ENCODE measurements at regions not wholly inside any gene's neighbourhood (a gene's known extent, or its start where the extent isn't known, plus 50 kb on each side); places are given as distances from the start of the nearest gene placed in this dataset.
"Not testable (repeated sequence)": the region's sequence is repeated elsewhere in the genome, so short reads cannot be mapped to it uniquely, and the experiment has no call there.

DNA sequence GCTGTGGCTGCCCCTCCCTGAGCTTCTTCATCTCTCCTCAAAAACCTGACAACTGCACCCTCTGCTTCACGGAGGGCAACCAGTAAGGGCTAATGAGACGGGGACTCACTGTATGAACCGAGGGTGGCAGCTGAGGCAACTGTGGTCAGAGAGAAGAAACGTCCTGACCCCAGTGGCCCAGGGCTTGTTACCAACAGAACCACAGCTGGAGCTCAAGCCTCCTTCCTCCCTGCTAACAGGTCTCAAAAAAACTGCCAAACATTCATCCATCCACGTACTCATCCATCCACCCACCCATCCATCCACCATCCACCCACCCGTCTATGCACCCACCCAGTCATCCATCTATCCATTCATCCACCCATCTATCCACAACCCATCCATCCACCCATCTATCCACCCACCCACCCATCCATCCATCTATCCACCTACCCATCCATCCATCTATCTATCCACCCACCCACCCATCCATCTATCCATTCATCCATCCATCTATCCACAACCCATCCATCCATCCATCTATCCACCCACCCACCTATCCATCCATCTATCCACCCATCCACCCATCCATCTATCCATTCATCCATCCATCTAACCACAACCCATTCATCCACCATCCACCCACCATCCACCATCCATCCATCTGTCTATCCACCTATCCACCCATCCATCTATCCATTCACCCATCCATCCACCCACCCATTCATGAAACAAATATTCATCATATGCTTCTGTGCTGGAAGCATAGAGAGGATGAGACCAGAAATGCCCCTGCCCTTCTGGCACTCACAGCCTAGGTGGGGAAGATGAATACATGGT lies 111.7 kb downstream of the PDGFA start:
- DNase-seq (ENCODE audit: low read depth in 4 of 4, low spot score in 2 of 4): no peak

DNA sequence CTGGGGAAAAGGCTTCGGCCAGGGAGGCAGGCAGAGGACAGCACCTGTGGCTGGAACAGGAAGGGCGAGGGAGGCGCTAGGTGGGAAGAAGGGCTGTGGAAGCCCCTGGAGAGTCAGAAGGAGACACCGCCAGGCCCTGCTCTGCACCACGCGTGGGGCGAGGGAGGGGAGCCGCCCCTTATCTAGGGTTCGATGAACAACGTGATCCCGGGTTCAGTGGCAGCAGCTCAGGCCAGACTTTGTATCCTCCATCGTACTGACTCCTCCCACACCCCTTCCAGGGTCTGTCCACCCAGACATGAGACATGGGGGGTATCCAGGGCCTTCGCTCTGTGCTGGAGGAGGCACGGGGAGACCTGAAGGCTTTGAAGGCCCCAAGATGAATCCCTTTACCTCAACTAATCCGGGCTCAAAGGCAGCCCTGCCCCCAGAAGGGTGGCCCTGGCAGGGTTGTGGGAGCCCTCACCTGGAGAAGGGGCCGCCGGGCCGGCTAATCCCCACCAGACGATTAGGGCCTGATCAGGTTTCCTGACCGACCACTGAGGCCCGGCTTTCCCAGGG lies 110.8 kb downstream of the PDGFA start:
- DNase-seq (ENCODE audit: low read depth in 4 of 4, low spot score in 2 of 4): no peak

DNA sequence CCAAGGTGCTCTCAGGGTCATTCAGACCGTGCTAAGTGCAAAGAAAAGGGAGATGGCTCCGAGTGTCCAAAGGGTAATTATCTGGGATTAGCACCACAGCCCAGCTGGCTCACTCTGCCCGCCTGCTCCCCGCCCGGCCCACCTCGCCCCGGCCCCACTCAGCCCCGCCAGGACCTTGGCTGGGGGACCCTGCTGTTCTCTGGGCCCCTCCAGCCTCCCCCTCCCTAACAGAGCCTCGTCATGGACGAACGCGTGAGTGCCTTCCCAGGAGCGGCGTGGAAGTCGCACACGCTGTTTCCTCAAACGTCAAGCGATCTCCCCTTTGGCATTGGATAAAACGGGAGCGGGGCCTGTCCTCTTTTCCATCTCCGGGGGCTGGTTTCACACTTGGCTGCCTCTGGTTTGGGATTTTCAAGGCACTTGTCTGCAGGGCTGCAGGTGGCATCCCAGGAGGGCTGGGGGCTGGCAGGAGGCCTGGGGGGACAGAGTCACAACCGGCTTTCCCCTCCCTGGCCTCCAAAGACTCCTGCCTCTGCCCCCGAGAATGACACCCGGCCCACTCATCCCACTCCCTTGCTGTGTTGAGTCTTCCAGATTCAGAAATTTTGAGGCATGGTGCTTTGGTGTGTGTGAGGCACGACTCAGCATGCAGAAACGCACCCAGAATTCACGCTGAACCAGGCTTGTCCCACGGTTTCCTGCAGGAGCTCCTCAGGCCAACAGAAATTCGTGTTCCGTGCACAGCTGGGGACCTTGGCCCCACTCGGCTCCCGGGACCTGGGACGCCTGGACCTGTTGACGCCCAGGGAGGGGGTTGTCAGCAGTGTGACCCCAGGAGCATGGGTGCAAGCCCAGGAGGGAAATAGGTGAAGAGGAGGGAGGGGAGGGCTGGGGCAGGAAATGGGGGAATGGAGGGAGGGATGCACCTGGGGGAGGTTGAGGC lies 110.0 kb downstream of the PDGFA start:
- peak in 1 of 4 donors; percentile 31 for DNase-seq (ENCODE audit: low read depth in 4 of 4, low spot score in 2 of 4)

DNA sequence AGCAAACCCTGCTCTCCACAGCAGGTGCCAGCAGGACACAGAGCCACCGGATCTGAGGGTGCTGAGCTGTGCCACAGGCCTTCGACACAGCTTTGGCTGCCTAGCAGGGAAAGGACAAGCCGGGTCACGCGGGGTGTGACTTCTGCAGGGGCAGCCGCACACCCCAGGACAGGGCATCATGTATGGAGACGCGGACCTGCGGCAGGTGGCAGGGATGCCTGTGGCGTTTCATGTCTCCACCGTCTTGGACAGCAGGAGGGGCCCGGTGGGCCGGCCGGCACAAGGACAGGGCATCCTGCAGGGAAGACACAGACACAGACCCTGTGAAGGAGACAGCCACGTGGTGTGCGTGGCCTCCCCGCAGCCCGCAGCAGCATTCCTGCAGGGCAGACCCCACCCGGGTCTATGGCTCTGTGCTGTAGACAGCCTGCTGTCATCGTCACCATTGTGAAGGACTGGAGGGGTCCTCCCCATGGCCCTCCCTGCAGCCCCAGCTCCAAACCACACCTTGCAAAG lies 109.2 kb downstream of the PDGFA start:
- DNase-seq (ENCODE audit: low read depth in 4 of 4, low spot score in 2 of 4): no peak

DNA sequence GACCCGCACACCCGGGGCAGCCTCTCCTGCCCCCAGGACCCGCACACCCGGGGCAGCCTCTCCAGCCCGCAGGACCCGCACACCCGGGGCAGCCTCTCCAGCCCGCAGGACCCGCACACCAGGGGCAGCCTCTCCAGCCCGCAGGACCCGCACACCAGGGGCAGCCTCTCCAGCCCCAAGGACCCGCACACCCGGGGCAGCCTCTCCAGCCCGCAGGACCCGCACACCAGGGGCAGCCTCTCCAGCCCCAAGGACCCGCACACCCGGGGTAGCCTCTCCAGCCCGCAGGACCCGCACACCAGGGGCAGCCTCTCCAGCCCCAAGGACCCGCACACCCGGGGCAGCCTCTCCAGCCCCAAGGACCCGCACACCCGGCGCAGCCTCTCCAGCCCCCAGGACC lies 108.5 kb downstream of the PDGFA start:
- not testable (repeated sequence) for DNase-seq (ENCODE audit: low read depth in 4 of 4, low spot score in 2 of 4)

DNA sequence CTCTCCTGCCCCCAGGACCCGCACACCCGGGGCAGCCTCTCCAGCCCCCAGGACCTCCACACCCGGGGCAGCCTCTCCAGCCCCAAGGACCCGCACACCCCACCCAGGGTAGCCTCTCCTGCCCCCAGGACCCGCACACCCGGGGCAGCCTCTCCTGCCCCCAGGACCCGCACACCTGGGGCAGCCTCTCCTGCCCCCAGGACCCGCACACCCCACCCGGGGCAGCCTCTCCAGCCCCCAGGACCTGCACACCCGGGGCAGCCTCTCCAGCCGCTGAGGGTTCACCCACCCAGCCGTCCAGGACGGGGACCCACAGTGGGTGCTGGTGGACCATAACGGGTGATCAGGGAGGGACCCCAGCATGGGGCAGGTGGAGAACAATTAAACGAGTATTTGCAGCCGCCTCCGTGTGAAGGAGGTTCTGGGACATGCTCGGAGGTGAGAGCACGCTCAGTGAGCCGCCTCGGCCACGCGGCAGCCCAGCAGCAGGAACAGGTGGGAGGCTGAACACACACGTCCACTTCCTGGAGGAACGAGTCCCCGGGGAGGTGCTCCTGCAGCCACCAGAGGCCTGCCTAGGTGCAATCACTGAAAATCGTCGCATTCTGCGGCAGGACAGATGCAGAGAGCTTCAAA lies 107.9 kb downstream of the PDGFA start:
- no peak for DNase-seq (ENCODE audit: low read depth in 4 of 4, low spot score in 2 of 4)

DNA sequence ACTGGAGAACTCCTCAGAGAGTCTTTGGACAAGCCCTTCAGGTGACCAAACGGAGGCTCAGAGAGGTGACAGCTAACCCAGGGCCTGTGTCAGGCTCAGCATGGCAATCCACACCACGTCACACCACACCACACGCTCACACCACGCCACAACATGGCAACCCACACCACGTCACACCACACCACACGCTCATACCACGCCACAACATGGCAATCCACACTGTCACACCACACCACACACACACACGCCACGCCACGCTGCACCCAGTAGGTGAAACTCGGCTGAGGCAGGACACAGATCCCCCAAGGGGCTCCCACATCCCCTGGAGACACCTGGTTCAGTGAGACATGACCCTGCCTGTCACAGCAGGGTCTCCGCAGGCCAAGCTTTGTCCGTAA lies 107.3 kb downstream of the PDGFA start:
- DNase-seq (ENCODE audit: low read depth in 4 of 4, low spot score in 2 of 4): no peak

DNA sequence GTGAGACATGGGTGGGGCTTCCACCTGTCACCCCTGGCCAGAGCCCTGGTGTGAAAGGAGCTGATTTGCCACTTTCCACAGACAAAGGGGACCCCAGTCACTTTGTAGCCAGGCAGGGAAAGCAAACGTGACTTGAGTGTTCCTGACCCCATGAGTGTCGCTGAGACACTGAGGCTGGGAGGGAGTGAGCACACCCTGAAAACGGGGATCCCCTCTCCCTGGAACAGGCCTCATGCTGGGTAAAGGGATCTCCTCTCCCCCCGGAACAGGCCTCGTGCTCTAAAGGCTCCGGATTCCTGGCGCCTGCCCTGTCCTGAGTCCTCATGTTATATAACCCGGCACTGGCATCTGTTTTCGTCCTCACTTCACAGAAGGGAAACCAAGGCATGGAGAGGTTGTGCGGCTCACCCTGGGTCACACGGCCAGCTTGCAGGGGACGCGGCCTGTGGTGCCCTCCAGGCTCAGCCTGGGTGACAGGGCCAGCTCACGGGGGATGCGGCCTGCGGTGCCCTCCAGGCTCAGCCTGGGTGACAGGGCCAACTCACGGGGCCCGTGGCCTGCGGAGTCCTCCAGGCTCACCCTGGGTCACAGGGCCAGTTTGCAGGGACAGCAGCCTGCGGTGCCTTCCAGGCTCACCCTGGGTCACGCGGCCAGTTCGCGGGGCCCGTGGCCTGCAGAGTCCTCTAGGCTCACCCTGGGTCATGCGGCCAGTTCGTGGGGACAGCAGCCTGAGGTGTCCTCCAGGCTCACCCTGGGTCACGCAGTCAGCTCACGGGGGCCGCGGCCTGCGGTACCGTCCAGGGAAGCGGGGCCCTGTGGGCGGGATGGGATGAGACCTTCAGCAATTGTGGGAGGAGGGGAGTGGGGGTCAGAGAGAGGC lies 104.7 kb downstream of the PDGFA start:
- DNase-seq (ENCODE audit: low read depth in 4 of 4, low spot score in 2 of 4): no peak

DNA sequence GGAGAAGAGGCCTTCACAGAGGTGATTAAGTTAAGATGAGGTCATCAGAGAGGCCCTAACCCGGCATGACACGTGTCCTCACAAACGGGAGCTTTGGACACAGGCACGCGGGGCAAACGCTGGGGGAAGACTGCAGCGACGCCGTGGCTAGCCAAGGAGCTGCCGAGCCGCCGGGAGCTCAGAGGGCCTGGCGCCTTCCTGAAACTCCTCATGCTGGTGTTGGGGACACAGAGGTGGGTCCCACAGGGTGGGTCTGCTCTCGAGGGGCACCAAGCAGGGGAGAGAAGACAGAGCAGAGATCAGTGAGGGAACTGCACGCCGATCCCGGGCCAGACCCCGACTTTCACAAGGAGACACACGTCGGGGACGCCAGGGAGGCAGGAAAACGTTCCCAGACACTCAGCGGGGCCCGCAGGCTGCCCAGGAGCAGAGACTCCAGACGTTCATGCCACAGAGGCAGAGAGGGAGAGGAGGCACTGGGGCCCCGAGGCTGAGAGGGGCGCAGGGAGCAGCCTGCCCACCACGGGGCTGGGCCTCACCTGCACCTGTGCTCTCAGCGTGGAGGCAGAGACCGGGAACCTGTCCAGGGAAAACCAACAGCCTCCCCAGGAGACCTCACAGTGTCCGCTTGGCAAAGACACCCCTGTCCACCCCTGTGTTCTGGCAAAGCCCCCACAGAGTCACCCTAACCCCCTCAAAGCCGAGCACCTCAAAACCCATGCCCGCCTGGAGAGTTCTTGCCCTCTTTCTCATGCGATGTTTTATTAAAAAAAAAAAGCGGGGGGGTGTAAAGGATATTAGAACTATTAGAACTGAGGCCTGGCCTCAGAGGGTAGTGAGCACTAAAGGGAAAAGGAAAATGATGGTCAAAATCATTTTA lies 103.8 kb downstream of the PDGFA start:
- no peak for DNase-seq (ENCODE audit: low read depth in 4 of 4, low spot score in 2 of 4)

DNA sequence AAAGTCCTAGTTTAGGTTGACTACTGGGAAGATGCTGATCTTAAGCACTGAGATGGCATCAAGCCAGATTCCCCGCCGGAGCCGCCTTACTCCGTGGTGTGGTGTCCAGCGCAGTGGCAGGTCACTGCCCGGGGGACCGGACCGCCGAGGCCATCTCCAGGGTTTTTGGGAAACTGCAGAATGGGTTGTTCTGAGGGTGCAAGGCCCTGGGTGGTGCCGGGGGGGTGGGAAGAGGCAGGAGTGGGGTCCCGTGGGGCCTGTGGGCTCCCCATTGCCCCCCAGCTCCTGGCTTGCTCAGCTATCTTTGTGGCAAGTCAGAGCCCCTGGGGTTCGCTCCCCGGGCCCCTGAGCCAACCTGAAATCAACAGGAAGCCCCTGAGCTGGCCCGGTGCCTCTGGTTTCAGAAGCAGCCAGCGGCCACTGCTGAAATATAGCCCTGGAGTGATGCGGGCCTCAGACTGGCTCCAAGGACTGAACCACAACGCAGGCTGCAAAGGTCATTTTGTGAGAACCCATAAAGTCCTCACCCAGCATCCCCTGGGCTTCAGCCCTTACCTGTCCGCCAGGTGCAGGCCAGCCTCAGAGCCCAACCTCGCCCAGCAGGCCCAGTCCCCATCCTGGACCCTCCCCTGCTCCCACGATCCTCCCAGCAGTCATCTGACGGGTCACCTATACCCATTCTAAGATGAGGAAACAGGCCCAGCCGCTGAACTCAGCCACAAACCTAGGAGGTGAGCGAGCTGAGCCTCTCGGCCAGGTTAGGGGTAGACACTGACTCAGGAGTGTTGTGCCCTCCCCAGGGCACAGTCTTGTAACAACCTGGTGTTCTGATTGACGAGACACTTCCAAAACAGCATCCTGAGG lies 102.7 kb downstream of the PDGFA start:
- no peak for DNase-seq (ENCODE audit: low read depth in 4 of 4, low spot score in 2 of 4)

DNA sequence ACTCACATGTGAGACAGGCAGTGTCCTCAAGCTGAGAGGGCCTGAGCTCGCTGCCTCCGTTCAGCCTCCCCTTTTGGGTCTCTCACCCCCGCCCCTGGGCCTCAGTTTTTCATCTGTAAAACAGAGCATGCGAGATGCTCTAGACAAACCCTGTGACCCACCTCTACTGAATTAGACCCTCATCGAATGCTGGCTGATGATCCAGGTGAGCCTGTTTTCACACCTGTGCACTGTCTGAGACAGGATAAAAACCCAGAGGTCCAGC lies 102.1 kb downstream of the PDGFA start:
- no peak for DNase-seq (ENCODE audit: low read depth in 4 of 4, low spot score in 2 of 4)

DNA sequence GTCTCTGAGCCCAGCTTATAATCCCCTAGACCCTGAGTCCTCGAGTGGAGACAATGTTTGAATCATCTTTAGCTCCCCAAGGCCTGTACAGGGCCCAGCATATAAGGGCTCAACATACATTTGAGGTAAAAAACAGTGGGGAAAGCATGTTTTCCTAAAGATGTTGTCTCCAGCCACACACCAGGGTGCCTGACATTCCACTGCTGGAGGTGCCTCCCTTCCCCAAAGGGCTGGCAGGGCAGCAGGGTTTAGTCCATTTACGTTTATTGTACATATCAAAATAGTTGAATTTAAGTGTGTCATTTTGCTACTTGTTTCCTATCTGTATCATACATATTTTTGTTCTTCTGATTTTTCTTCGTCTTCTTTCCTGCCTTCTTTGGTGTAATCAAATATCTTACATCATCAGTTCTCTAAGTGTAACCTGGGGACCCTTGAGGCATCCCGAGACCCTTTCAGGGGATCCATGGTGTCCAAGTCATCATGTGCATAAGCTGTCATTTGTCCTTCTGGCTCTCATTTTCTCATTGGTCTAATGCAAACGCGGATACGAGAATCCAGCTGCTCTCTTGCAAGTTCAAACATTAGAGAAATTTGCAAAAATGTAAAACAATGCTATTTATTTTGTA lies 101.6 kb downstream of the PDGFA start:
- DNase-seq (ENCODE audit: low read depth in 4 of 4, low spot score in 2 of 4): no peak

DNA sequence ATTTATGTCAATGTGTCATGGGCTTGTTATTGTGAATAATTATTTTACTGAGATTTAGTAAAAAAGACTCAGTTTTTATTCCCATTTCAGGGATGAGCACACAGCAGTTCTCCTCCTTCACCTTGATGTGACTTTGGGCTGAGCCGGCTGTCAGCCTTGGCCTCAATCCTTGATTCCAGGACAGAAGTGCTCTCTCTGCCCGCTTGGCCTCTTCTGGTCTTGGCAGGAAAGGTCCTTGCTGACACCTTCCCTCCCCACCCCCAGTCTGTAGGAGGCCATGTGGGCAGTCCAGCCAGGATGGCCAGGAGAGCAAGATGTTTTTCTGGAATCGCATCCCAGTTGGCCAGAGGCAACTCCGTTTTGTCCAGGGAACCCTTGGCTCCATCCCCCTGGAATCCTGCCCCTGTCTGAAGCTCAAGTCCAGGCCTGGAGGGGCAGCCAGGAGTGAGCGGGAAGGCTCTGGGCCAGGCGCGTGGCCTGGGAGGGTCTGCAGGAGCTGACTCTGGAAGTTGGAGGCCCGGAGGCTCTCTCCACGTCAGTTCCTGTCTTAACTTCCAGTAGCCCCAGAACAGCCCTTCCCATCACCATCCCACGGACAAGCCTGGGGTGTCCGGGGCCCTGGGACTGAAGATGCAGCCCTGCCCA lies 100.9 kb downstream of the PDGFA start:
- no peak for DNase-seq (ENCODE audit: low read depth in 4 of 4, low spot score in 2 of 4)

DNA sequence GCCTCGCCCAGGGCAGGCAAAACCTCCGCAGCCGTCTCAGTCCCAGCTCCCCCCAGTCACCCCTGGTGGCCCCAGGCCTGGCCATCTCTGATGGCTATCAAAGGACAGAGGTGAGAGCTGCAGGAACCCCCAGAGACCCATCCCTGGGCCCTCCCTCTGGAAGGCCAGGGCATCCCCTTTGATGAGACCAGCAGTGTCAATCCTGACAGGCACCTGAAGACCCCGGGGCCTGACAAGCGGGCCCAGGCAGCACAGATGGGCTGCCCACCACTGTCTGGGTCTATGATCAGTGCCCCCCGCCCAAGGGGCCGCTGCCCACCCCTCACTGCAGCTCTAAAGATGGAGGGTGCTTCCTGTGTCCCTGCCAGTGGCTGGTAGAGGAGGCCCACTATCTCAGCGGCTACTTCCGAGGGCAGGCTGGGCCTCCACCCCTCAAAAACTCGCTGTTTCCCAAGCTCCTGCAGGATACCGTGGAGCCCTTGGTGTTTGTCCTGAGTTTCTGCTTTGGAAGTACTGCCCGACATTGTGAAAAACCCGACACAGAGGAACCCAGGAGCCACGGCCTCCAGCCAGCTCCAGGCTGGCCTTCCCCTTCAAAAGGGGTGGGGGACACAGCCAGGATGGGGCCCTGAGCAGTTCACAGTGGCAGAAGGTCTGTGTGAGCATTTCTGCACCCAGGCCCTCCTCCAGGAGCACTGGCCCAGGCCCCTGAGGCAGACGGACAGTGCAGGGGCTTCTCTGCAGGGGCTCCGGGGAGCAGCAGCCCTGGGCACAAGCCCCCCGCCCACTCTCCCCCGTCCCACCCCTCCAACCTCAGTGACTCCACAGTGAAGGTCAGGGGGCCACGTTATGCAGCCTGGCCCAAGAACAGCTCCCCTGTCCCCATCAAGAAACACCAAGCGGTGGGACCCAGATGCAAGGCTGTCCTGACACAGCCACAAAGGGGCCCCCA lies 99.2 kb downstream of the PDGFA start:
- DNase-seq (ENCODE audit: low read depth in 4 of 4, low spot score in 2 of 4): no peak

DNA sequence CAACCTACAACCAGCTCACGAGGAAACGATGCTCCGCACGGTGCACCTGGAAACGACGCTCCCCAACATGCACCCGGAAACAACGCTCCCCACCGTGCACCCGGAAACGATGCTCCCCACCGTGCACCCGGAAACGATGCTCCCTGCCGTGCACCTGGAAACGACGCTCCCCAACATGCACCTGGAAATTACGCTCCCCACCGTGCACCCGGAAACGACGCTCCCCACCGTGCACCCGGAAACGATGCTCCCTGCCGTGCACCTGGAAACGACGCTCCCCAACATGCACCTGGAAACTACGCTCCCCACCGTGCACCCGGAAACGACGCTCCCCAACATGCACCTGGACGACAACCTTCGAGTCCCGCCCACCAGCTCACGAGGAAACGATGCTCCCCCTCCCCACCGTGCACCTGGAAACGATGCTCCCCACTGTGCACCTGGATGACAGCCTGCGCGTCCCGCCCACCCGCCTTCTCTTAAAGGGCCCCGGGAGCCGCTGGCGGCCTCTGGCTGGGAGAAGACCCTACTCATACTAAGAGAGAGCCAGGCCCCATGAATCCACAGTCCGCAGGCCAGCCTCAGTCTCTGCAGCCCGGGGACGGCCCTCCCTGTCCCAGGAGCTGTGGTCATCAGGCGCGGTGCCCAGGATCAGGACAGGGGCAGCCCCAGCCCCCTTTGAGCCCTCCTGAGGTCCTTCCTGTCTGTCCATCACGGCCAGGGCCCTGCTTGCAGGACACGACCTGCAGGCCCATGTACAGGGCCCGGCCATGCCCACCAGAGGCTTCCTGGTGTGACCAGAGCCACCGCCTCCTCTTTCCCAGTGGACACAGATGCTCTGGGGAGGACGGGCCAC lies 98.3 kb downstream of the PDGFA start:
- no peak for DNase-seq (ENCODE audit: low read depth in 4 of 4, low spot score in 2 of 4)

Measured in left renal cortex interstitium (tissue), 4 donors.